ENCODE measurements at regions not wholly inside any gene's neighbourhood (a gene's known extent, or its start where the extent isn't known, plus 50 kb on each side); places are given as distances from the start of the nearest gene placed in this dataset.

- Histone ChIP-seq H3K4me1 (no peaks in the 10 kb centered on the region), H3K27ac (no peak overlapping the region), H3K4me2 (no peak overlapping the region), H3K9me3 (peaks cover 25% of the 10 kb centered on the region; the same call in 2 of the 3 replicates), H3K4me3 (no peak overlapping the region)
- POLR2A ChIA-PET, result no interaction called here
- CTCF ChIA-PET, result interaction anchor here (0.5 to 6.0 kb wide), 6 partner anchors 17 to 151 kb away, joined by 3 to 72 read pairs (median 3); no protein-coding TSS in a partner anchor
- no peak for TF ChIP-seq JUNB (IDR thresholded peaks at IDR 0.05)
- no peak for TF ChIP-seq CEBPB (IDR thresholded peaks at IDR 0.05)
- peak; percentile 85 to 91 for TF ChIP-seq RAD21 (conservative IDR thresholded peaks at IDR 0.05 in 1 of 2, IDR thresholded peaks at IDR 0.05 in 1 of 2)
- TF ChIP-seq ZFP36 (IDR thresholded peaks at IDR 0.05; ENCODE audit: borderline replicate concordance, partially characterized antibody), result no peak
- no peak for TF ChIP-seq PHF8 (IDR thresholded peaks at IDR 0.05; ENCODE audit: borderline replicate concordance, low read depth)
- TF ChIP-seq ZSCAN20 (CRISPR knock-in tag; IDR thresholded peaks at IDR 0.05), result no peak
- TF ChIP-seq RARB (CRISPR knock-in tag; IDR thresholded peaks at IDR 0.05), result no peak
- peak; percentile 88 for TF ChIP-seq SMC3 (IDR thresholded peaks at IDR 0.05)
- no peak for TF ChIP-seq RCOR1 (IDR thresholded peaks at IDR 0.05; ENCODE audit: low read depth, low read length)
- no peak for TF ChIP-seq RFX5 (IDR thresholded peaks at IDR 0.05)
- no peak for TF ChIP-seq PBX3 (IDR thresholded peaks at IDR 0.05)
- no peak for TF ChIP-seq KDM5A (IDR thresholded peaks at IDR 0.05)
- TF ChIP-seq FOXS1 (CRISPR knock-in tag; IDR thresholded peaks at IDR 0.05), result no peak
- no peak for TF ChIP-seq CBX8 (IDR thresholded peaks at IDR 0.05)
- no peak for TF ChIP-seq MYC (IDR thresholded peaks at IDR 0.05; ENCODE audit: borderline replicate concordance, low read length)
- no peak for TF ChIP-seq BHLHE40 (IDR thresholded peaks at IDR 0.05; ENCODE audit: low read depth, low read length)
- no peak for TF ChIP-seq HDAC2 (IDR thresholded peaks at IDR 0.05)
- no peak for TF ChIP-seq KDM1A (IDR thresholded peaks at IDR 0.05; ENCODE audit: low read depth)
- TF ChIP-seq ZC3H11A (IDR thresholded peaks at IDR 0.05), result no peak
- no peak for TF ChIP-seq NFE2L2 (conservative IDR thresholded peaks at IDR 0.05; ENCODE audit: low read length)
- TF ChIP-seq USF2 (IDR thresholded peaks at IDR 0.05), result no peak
- peak; percentile 97 for TF ChIP-seq CTCF (IDR thresholded peaks at IDR 0.05)
- TF ChIP-seq CHD2 (IDR thresholded peaks at IDR 0.05; ENCODE audit: low read length, partially characterized antibody), result no peak
- no peak for TF ChIP-seq HES2 (IDR thresholded peaks at IDR 0.05)
- FAIRE-seq (no peak), DNase-seq (ENCODE audit: low read depth in 1 of 2, low spot score in 1 of 2) (peak; percentile 41 to 68), ATAC-seq (peak; percentile 84 to 87; a peak in 5 of 6 replicates)
- 6% methylated on average over 5 of the region's 5 CpGs for WGBS (ENCODE audit: missing lambda C conversion rate)
These were observed 115.3 kb upstream of the FMN2 start for GRCh38 chr1:239976130-239976968.

GRCh38 chr1:239977416-239977815 lies 114.3 kb upstream of the FMN2 start:
- Histone ChIP-seq H3K27ac (no peak overlapping the region), H3K9me3 (peaks cover 29% of the 10 kb centered on the region; the same call in 2 of the 3 replicates), H3K4me1 (no peaks in the 10 kb centered on the region), H3K4me3 (no peak overlapping the region), H3K4me2 (no peak overlapping the region)
- peak; percentile 55 to 82; a peak in 3 of 6 replicates for ATAC-seq
- TF ChIP-seq ZC3H11A (IDR thresholded peaks at IDR 0.05), result no peak
- peak; percentile 40; the same call in 1 of the 2 replicates for TF ChIP-seq USF2 (IDR thresholded peaks at IDR 0.05)
- no peak for FAIRE-seq
- CTCF ChIA-PET, result interaction anchor here (1.0 to 6.0 kb wide), 4 partner anchors 9 to 53 kb away, joined by 3 to 72 read pairs (median 4); no protein-coding TSS in a partner anchor
- POLR2A ChIA-PET, result no interaction called here
- 11% methylated on average over 6 of the region's 6 CpGs for WGBS (ENCODE audit: missing lambda C conversion rate)
- no peak for DNase-seq (ENCODE audit: low read depth in 1 of 2, low spot score in 1 of 2)

Data from A549 (cell line).